GM18508 (cell line): ENCODE measurements at regions not wholly inside any gene's neighbourhood (a gene's known extent, or its start where the extent isn't known, plus 50 kb on each side); places are given as distances from the start of the nearest gene placed in this dataset.
"Not testable (repeated sequence)": the region's sequence is repeated elsewhere in the genome, so short reads cannot be mapped to it uniquely, and the experiment has no call there.

ENCODE experiments used
- ATAC-seq: cut with Tn5 transposase; IDR thresholded peaks from one replicate; pipeline ENCODE4 v1.9.1; 2021; ENCODE audit warnings: moderate number of reproducible peaks; ENCODE audit not compliant: insufficient read depth, unreplicated experiment

- ATAC-seq: no peak
Measured at GRCh38 chr1:192862271-192862670, 53.4 kb downstream of the RGS2 start.

- no peak for ATAC-seq
Measured at GRCh38 chr1:192866241-192866868, 57.5 kb downstream of the RGS2 start.

- ATAC-seq: no peak
Measured at GRCh38 chr1:192867180-192867579, 58.3 kb downstream of the RGS2 start.

GRCh38 chr1:192869308-192869940 is 60.6 kb downstream of the RGS2 start:
- no peak for ATAC-seq

GRCh38 chr1:192872010-192872409 is 63.2 kb downstream of the RGS2 start:
- ATAC-seq: no peak

- no peak for ATAC-seq
Measured at GRCh38 chr1:192873836-192874235, 65.0 kb downstream of the RGS2 start.

GRCh38 chr1:192876633-192877032 is 67.8 kb downstream of the RGS2 start:
- ATAC-seq: no peak

GRCh38 chr1:192877283-192877886 is 68.5 kb downstream of the RGS2 start:
- no peak for ATAC-seq

GRCh38 chr1:192878249-192878648 is 69.4 kb downstream of the RGS2 start:
- ATAC-seq: no peak

GRCh38 chr1:192879406-192879805 is 70.6 kb downstream of the RGS2 start:
- ATAC-seq: no peak

- no peak for ATAC-seq
Measured at GRCh38 chr1:192880231-192880630, 71.4 kb downstream of the RGS2 start.

GRCh38 chr1:192884241-192884640 is 75.4 kb downstream of the RGS2 start:
- ATAC-seq: no peak

- not testable (repeated sequence) for ATAC-seq
Measured at GRCh38 chr1:192885387-192885786, 76.5 kb downstream of the RGS2 start.

GRCh38 chr1:192887426-192887825 is 78.6 kb downstream of the RGS2 start:
- ATAC-seq: no peak

- ATAC-seq: no peak
Measured at GRCh38 chr1:192888574-192888973, 79.7 kb downstream of the RGS2 start.

- no peak for ATAC-seq
Measured at GRCh38 chr1:192889082-192889481, 80.2 kb downstream of the RGS2 start.

- ATAC-seq: no peak
Measured at GRCh38 chr1:192890134-192890533, 81.3 kb downstream of the RGS2 start.

GRCh38 chr1:192892934-192893333 is 84.1 kb downstream of the RGS2 start:
- no peak for ATAC-seq

- ATAC-seq: not testable (repeated sequence)
Measured at GRCh38 chr1:192895487-192895886, 86.6 kb downstream of the RGS2 start.

- no peak for ATAC-seq
Measured at GRCh38 chr1:192896376-192896775, 87.5 kb downstream of the RGS2 start.

- ATAC-seq: no peak
Measured at GRCh38 chr1:192901500-192901899, 92.7 kb downstream of the RGS2 start.

- ATAC-seq: no peak
Measured at GRCh38 chr1:192903142-192903541, 94.3 kb downstream of the RGS2 start.
